HK-2 (cell line): ENCODE measurements at regions not wholly inside any gene's neighbourhood (a gene's known extent, or its start where the extent isn't known, plus 50 kb on each side); places are given as distances from the start of the nearest gene placed in this dataset.
A peak's percentile ranks its signal among the peaks of the same experiment; 100 is the strongest.
"Not testable (repeated sequence)": the region's sequence is repeated elsewhere in the genome, so short reads cannot be mapped to it uniquely, and the experiment has no call there.

ENCODE experiments used
- DNase-seq: peaks from one replicate; pipeline ENCODE4 v3.0.0-alpha.2; 2018; ENCODE audit not compliant: unreplicated experiment

- no peak for DNase-seq
Measured at GRCh38 chr4:8675906-8676305, 83.3 kb downstream of the CPZ start.

- DNase-seq = peak; percentile 32
Measured at GRCh38 chr4:8675383-8675782, 82.8 kb downstream of the CPZ start.

GRCh38 chr4:8674311-8674885 is 81.8 kb downstream of the CPZ start:
- DNase-seq = no peak

GRCh38 chr4:8673106-8673505 is 80.5 kb downstream of the CPZ start:
- DNase-seq = not testable (repeated sequence)

- no peak for DNase-seq
Measured at GRCh38 chr4:8672486-8672885, 79.9 kb downstream of the CPZ start.

- no peak for DNase-seq
Measured at GRCh38 chr4:8671712-8672290, 79.2 kb downstream of the CPZ start.
